ENCODE measurements at regions not wholly inside any gene's neighbourhood (a gene's known extent, or its start where the extent isn't known, plus 50 kb on each side); places are given as distances from the start of the nearest gene placed in this dataset.

GRCh38 chr2:149832324-149832723 is 244.7 kb upstream of the MMADHC start:
- Histone ChIP-seq H3K9ac (ENCODE audit: insufficient read depth, low read length) (no peak overlapping the region), H3K36me3 (ENCODE audit: control insufficient read depth, insufficient read depth, low read length) (no peaks in the 10 kb centered on the region), H4K20me1 (ENCODE audit: control insufficient read depth, extremely low read depth, insufficient read depth, low read length) (no peaks in the 10 kb centered on the region), H3K4me3 (replicated peaks in 1 of 4; ENCODE audit: control extremely low read depth in 1 of 4, insufficient read depth in 1 of 4, low read depth in 3 of 4, low read length in 4 of 4) (no peak overlapping the region), H3K79me2 (ENCODE audit: control insufficient read depth, insufficient read depth, low read length) (no peaks in the 10 kb centered on the region), H3K9me3 (ENCODE audit: control insufficient read depth, insufficient read depth, low read depth, low read length) (no peaks in the 10 kb centered on the region), H3K27me3 (ENCODE audit: control insufficient read depth, insufficient read depth, low read length) (no peaks in the 10 kb centered on the region), H3K4me2 (ENCODE audit: extremely low read depth, insufficient read depth, low read length) (no peak overlapping the region), H3K27ac (ENCODE audit: insufficient read depth, low read length) (no peak overlapping the region), H2AFZ (ENCODE audit: low read length) (no peak overlapping the region), H3K4me1 (ENCODE audit: control insufficient read depth, extremely low read depth, insufficient read depth, low read length) (no peaks in the 10 kb centered on the region)
- TF ChIP-seq EZH2 (IDR thresholded peaks at IDR 0.05; ENCODE audit: low read length, missing control alignments) (no peak), CTCF (conservative IDR thresholded peaks at IDR 0.05 in 1 of 2, IDR thresholded peaks at IDR 0.05 in 1 of 2; ENCODE audit: low read depth in 1 of 2, low read length in 2 of 2) (no peak)
- DNase-seq (ENCODE audit: low read depth in 2 of 2), result peak in 1 of 2 donors; percentile 69

GRCh38 chr2:149828520-149829210 is 241.1 kb upstream of the MMADHC start:
- H3K9ac ChIP-seq (ENCODE audit: insufficient read depth, low read length), result no peak overlapping the region
- H3K36me3 ChIP-seq (ENCODE audit: control insufficient read depth, insufficient read depth, low read length), result no peaks in the 10 kb centered on the region
- TF ChIP-seq EZH2 (IDR thresholded peaks at IDR 0.05; ENCODE audit: low read length, missing control alignments) (no peak), CTCF (conservative IDR thresholded peaks at IDR 0.05 in 1 of 2, IDR thresholded peaks at IDR 0.05 in 1 of 2; ENCODE audit: low read depth in 1 of 2, low read length in 2 of 2) (no peak)
- no peak for DNase-seq (ENCODE audit: low read depth in 2 of 2)
- no peak overlapping the region for H3K4me2 ChIP-seq (ENCODE audit: extremely low read depth, insufficient read depth, low read length)
- no peak overlapping the region for H3K4me3 ChIP-seq (replicated peaks in 1 of 4; ENCODE audit: control extremely low read depth in 1 of 4, insufficient read depth in 1 of 4, low read depth in 3 of 4, low read length in 4 of 4)
- no peak overlapping the region for H2AFZ ChIP-seq (ENCODE audit: low read length)
- no peaks in the 10 kb centered on the region for H3K79me2 ChIP-seq (ENCODE audit: control insufficient read depth, insufficient read depth, low read length)
- H3K9me3 ChIP-seq (ENCODE audit: control insufficient read depth, insufficient read depth, low read depth, low read length), result no peaks in the 10 kb centered on the region
- no peaks in the 10 kb centered on the region for H3K4me1 ChIP-seq (ENCODE audit: control insufficient read depth, extremely low read depth, insufficient read depth, low read length)
- H3K27me3 ChIP-seq (ENCODE audit: control insufficient read depth, insufficient read depth, low read length), result no peaks in the 10 kb centered on the region
- no peak overlapping the region for H3K27ac ChIP-seq (ENCODE audit: insufficient read depth, low read length)
- H4K20me1 ChIP-seq (ENCODE audit: control insufficient read depth, extremely low read depth, insufficient read depth, low read length), result no peaks in the 10 kb centered on the region

- Histone ChIP-seq H3K4me2 (ENCODE audit: extremely low read depth, insufficient read depth, low read length) (no peak overlapping the region), H3K79me2 (ENCODE audit: control insufficient read depth, insufficient read depth, low read length) (no peaks in the 10 kb centered on the region), H3K36me3 (ENCODE audit: control insufficient read depth, insufficient read depth, low read length) (no peaks in the 10 kb centered on the region), H3K4me3 (replicated peaks in 1 of 4; ENCODE audit: control extremely low read depth in 1 of 4, insufficient read depth in 1 of 4, low read depth in 3 of 4, low read length in 4 of 4) (no peak overlapping the region), H3K9me3 (ENCODE audit: control insufficient read depth, insufficient read depth, low read depth, low read length) (no peaks in the 10 kb centered on the region), H3K9ac (ENCODE audit: insufficient read depth, low read length) (no peak overlapping the region), H4K20me1 (ENCODE audit: control insufficient read depth, extremely low read depth, insufficient read depth, low read length) (no peaks in the 10 kb centered on the region), H3K27ac (ENCODE audit: insufficient read depth, low read length) (no peak overlapping the region), H2AFZ (ENCODE audit: low read length) (no peak overlapping the region), H3K27me3 (ENCODE audit: control insufficient read depth, insufficient read depth, low read length) (no peaks in the 10 kb centered on the region), H3K4me1 (ENCODE audit: control insufficient read depth, extremely low read depth, insufficient read depth, low read length) (no peaks in the 10 kb centered on the region)
- TF ChIP-seq CTCF (conservative IDR thresholded peaks at IDR 0.05 in 1 of 2, IDR thresholded peaks at IDR 0.05 in 1 of 2; ENCODE audit: low read depth in 1 of 2, low read length in 2 of 2), result no peak
- no peak for TF ChIP-seq EZH2 (IDR thresholded peaks at IDR 0.05; ENCODE audit: low read length, missing control alignments)
- peak in 1 of 2 donors; percentile 14 for DNase-seq (ENCODE audit: low read depth in 2 of 2)
Measured at GRCh38 chr2:149827585-149828126, 240.1 kb upstream of the MMADHC start.

Data from fibroblast of lung (primary cell).